A673 (cell line): ENCODE measurements at regions not wholly inside any gene's neighbourhood (a gene's known extent, or its start where the extent isn't known, plus 50 kb on each side); places are given as distances from the start of the nearest gene placed in this dataset.

Experiments
- BruUV-seq: library from RNA; stranded (reverse); fragments of 400-500 nt; replicated peaks from 2 replicates; lab custom pipeline; 2021; lab: Mats Ljungman, UMichigan
- CTCF ChIA-PET: fragments of 300-600 bp; sonication (Branson Sonifier 250); formaldehyde crosslinking; loops from one replicate; lab custom pipeline; 2022; ENCODE audit warnings: antibody characterized with exemption; lab: Charles Lee
- POLR2A ChIA-PET: fragments of 300-600 bp; sonication (Branson Sonifier 250); formaldehyde crosslinking; loops from one replicate; lab custom pipeline; 2022; ENCODE audit warnings: antibody characterized with exemption; ENCODE audit not compliant: low non-redundant PET; lab: Charles Lee
- DNase-seq: peaks from one replicate; pipeline ENCODE4 v3.0.0-alpha.2; 2015; ENCODE audit warnings: low spot score
- H3K27ac ChIP-seq: fragments of 200-600 bp; sonication (generic); 2 replicates; pipeline ENCODE4 v1.5.1; 2016; ENCODE audit warnings: mixed run types, low read depth, mild to moderate bottlenecking, mixed read lengths, antibody characterized with exemption, low read length; ENCODE audit not compliant: poor library complexity, severe bottlenecking
- H3K27me3 ChIP-seq: fragments of 200-600 bp; sonication (generic); replicated peaks from 2 replicates; pipeline ENCODE4 v1.6.1; 2017; ENCODE audit warnings: mixed run types, low read depth, mild to moderate bottlenecking, mixed read lengths, antibody characterized with exemption, low read length; ENCODE audit not compliant: insufficient read depth, poor library complexity
- H3K36me3 ChIP-seq: fragments of 200-600 bp; sonication (generic); 2 replicates; pipeline ENCODE4 v1.6.1; 2016; ENCODE audit warnings: mixed run types, mild to moderate bottlenecking, mixed read lengths, antibody characterized with exemption, low read length; ENCODE audit not compliant: insufficient read depth, poor library complexity, severe bottlenecking
- H3K4me1 ChIP-seq: fragments of 200-600 bp; sonication (generic); 2 replicates; pipeline ENCODE4 v1.6.1; 2017; ENCODE audit warnings: mixed run types, mild to moderate bottlenecking, mixed read lengths, antibody characterized with exemption, low read length; ENCODE audit not compliant: insufficient read depth, poor library complexity, severe bottlenecking
- H3K4me3 ChIP-seq: fragments of 200-600 bp; sonication (generic); 2 replicates; pipeline ENCODE4 v1.5.1; 2016; ENCODE audit warnings: low read depth, mixed run types, mild to moderate bottlenecking, mixed read lengths, low read length; ENCODE audit not compliant: poor library complexity, severe bottlenecking
- H3K9me3 ChIP-seq: fragments of 200-600 bp; sonication (generic); 2 replicates; pipeline ENCODE4 v1.6.1; 2016; ENCODE audit warnings: mixed run types, low read depth, mild to moderate bottlenecking, mixed read lengths, antibody characterized with exemption, low read length; ENCODE audit not compliant: poor library complexity, severe bottlenecking
- EZH2 ChIP-seq: fragments of 200-600 bp; sonication (generic); IDR thresholded peaks from 2 replicates; pipeline ENCODE4 v1.6.1; 2017; ENCODE audit warnings: borderline replicate concordance, low read depth, mild to moderate bottlenecking, mixed read lengths, antibody characterized with exemption, low read length; ENCODE audit not compliant: poor library complexity, severe bottlenecking
- intact Hi-C: fragments of 100-400 bp; cut with micrococcal nuclease; formaldehyde crosslinking; loops from one replicate; pipeline ENCODE4 v1.10.0; 2022; ENCODE audit not compliant: unreplicated experiment
- TF ChIP-seq, protein P1 (sequence below): fragments of 300-800, 200-600 bp; sonication (generic); conservative IDR thresholded peaks from 2 replicates; pipeline ENCODE4 v1.5.1; 2017; ENCODE audit warnings: low read depth, mild to moderate bottlenecking, antibody characterized with exemption, low read length, moderate library complexity, mixed read lengths

DNA sequence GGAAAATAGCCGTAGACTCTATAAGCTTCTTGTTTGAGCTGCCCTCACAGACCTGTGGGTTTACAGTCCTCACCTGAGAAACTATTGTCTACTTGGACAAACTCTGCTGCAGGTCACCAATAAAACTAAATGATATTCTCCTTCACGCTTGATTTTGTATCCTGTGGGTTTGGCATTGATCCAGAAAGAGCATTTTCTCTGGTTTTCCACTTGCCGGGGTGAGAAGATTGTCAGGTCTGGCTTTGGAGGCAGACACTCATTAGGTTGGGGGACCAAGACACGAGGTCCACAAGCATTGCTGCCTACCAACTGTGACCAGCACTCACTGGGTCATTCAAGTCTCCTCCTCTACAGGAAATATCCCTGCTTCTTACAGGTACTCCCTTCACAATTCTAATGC is 68.5 kb downstream of the CDC14C start:
- H3K27me3 ChIP-seq: no peaks in the 10 kb centered on the region
- CTCF ChIA-PET: no interaction called here
- no peak for TF ChIP-seq EZH2
- TF ChIP-seq, protein P1, sequence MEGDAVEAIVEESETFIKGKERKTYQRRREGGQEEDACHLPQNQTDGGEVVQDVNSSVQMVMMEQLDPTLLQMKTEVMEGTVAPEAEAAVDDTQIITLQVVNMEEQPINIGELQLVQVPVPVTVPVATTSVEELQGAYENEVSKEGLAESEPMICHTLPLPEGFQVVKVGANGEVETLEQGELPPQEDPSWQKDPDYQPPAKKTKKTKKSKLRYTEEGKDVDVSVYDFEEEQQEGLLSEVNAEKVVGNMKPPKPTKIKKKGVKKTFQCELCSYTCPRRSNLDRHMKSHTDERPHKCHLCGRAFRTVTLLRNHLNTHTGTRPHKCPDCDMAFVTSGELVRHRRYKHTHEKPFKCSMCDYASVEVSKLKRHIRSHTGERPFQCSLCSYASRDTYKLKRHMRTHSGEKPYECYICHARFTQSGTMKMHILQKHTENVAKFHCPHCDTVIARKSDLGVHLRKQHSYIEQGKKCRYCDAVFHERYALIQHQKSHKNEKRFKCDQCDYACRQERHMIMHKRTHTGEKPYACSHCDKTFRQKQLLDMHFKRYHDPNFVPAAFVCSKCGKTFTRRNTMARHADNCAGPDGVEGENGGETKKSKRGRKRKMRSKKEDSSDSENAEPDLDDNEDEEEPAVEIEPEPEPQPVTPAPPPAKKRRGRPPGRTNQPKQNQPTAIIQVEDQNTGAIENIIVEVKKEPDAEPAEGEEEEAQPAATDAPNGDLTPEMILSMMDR: no peak
- no peaks in the 10 kb centered on the region for H3K9me3 ChIP-seq
- H3K4me1 ChIP-seq: no peaks in the 10 kb centered on the region
- POLR2A ChIA-PET: no interaction called here
- no peak for DNase-seq
- H3K4me3 ChIP-seq: no peak overlapping the region
- H3K36me3 ChIP-seq: no peaks in the 10 kb centered on the region
- H3K27ac ChIP-seq: no peak overlapping the region
- BruUV-seq: no TSS peak
- intact Hi-C loops: no loop called here

DNA sequence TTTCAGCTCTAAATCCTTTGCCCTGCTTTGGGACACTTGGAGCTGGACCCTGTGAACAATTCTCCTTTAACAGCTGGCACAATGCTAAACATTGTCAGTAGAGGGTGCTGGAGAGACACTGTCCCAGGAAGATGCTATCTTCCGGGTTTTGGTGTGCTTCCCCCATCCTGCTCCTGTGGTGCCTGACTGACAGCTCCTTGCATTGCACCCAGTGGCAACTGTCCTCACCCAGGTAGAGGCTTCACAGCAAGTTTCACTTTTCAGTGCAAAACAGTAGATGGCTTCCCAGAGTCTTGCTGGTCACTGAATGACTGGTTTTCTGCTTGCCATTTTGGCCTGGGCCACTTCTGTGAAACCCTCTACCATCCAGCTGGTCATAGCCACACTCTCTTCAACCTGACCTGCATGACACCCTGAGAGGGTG is 77.3 kb downstream of the CDC14C start:
- TF ChIP-seq, protein P1: peak; percentile 55
- no peak for TF ChIP-seq EZH2
- peak; percentile 36 for DNase-seq
- H3K27ac ChIP-seq: no peak overlapping the region
- no TSS peak for BruUV-seq
- ChIA-PET CTCF (no interaction called here), POLR2A (no interaction called here)
- peaks cover 5% of the 10 kb centered on the region for H3K9me3 ChIP-seq
- H3K27me3 ChIP-seq: no peaks in the 10 kb centered on the region
- H3K36me3 ChIP-seq: no peaks in the 10 kb centered on the region
- no peaks in the 10 kb centered on the region for H3K4me1 ChIP-seq
- no peak overlapping the region for H3K4me3 ChIP-seq
- intact Hi-C loops: no loop called here

DNA sequence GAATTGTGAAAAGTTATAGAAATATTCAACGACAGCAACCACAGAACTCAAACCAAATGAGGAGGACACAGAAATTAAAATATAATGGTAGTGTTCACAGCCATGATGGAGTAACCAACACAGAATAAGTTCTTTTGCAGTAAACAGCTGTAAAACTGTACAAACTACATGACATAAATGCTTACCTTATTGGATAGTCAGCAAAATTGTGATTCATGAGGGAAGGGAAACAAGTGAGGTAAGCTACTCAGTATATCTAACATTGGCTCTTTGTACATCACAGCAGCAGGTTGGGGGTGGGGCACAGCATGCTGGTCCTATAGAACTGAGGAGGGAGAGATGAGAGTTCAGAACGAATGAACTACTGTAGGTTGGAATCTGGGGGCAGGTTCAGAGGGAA is 86.4 kb downstream of the CDC14C start:
- no peaks in the 10 kb centered on the region for H3K36me3 ChIP-seq
- intact Hi-C loops: no loop called here
- CTCF ChIA-PET: no interaction called here
- BruUV-seq: no TSS peak
- no peak for DNase-seq
- H3K9me3 ChIP-seq: peaks cover 30% of the 10 kb centered on the region
- TF ChIP-seq, protein P1: no peak
- no peak for TF ChIP-seq EZH2
- no peak overlapping the region for H3K27ac ChIP-seq
- no peak overlapping the region for H3K4me3 ChIP-seq
- no peaks in the 10 kb centered on the region for H3K4me1 ChIP-seq
- H3K27me3 ChIP-seq: no peaks in the 10 kb centered on the region
- POLR2A ChIA-PET: no interaction called here
